ENCODE measurements at regions not wholly inside any gene's neighbourhood (a gene's known extent, or its start where the extent isn't known, plus 50 kb on each side); places are given as distances from the start of the nearest gene placed in this dataset.

DNA sequence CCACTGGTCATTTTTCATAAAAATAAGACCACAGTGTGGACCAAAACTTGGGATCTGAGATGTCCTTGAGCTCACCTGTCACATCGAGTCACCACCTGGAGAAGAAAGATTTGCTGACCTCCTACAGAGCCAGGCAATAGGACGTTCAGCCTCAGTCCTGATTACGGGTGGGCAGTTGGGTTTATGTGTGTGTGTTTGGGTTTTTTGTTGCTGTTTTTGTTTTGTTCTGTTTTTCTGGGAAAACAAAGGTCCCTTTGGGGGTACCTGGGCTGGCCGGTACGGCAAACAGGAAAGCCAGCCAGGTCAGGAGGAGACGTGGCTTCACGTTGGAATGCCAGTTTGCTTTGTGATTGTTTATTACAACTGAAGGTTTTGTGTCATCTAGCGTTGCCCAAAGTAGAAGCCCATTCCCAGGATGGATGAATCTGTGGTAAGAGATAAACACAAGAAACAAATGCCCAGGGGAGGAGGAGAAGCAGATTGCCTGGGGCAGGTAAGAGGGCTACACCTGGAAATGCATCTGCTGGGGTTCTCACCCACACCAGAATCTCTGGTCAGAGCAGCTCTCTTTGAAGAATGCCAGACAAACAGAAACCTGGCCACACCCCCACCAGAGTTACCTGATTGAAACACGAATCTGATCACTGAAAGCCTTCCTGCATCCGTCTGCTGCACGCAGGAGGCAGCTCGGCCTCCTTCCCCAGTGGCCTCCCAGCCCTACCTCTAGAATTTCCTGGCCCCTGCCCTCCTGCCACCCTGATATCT lies 100.1 kb upstream of the DIO3 start:
- TF ChIP-seq POLR2A (IDR thresholded peaks at IDR 0.05; ENCODE audit: borderline replicate concordance, extremely low read depth, insufficient read depth, insufficient read length) (no peak), SIN3A (IDR thresholded peaks at IDR 0.05; ENCODE audit: low read depth) (no peak), EZH2 (IDR thresholded peaks at IDR 0.05) (no peak), RAD21 (IDR thresholded peaks at IDR 0.05; ENCODE audit: low read depth) (no peak), POLR2AphosphoS5 (IDR thresholded peaks at IDR 0.05; ENCODE audit: low read depth, low read length) (no peak), ELF1 (IDR thresholded peaks at IDR 0.05; ENCODE audit: borderline replicate concordance, low read depth) (no peak), SRF (IDR thresholded peaks at IDR 0.05; ENCODE audit: low read depth) (no peak), CEBPB (IDR thresholded peaks at IDR 0.05; ENCODE audit: low read depth) (no peak)
- TF ChIP-seq, protein P1, sequence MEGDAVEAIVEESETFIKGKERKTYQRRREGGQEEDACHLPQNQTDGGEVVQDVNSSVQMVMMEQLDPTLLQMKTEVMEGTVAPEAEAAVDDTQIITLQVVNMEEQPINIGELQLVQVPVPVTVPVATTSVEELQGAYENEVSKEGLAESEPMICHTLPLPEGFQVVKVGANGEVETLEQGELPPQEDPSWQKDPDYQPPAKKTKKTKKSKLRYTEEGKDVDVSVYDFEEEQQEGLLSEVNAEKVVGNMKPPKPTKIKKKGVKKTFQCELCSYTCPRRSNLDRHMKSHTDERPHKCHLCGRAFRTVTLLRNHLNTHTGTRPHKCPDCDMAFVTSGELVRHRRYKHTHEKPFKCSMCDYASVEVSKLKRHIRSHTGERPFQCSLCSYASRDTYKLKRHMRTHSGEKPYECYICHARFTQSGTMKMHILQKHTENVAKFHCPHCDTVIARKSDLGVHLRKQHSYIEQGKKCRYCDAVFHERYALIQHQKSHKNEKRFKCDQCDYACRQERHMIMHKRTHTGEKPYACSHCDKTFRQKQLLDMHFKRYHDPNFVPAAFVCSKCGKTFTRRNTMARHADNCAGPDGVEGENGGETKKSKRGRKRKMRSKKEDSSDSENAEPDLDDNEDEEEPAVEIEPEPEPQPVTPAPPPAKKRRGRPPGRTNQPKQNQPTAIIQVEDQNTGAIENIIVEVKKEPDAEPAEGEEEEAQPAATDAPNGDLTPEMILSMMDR (IDR thresholded peaks at IDR 0.05 in 2 of 3, conservative IDR thresholded peaks at IDR 0.05 in 1 of 3; ENCODE audit: borderline replicate concordance in 1 of 3, insufficient read depth in 1 of 3, low read depth in 2 of 3, low read length in 2 of 3): no peak
- TF ChIP-seq, protein P2, sequence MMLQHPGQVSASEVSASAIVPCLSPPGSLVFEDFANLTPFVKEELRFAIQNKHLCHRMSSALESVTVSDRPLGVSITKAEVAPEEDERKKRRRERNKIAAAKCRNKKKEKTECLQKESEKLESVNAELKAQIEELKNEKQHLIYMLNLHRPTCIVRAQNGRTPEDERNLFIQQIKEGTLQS (IDR thresholded peaks at IDR 0.05): no peak
